ENCODE measurements at regions not wholly inside any gene's neighbourhood (a gene's known extent, or its start where the extent isn't known, plus 50 kb on each side); places are given as distances from the start of the nearest gene placed in this dataset.

DNA sequence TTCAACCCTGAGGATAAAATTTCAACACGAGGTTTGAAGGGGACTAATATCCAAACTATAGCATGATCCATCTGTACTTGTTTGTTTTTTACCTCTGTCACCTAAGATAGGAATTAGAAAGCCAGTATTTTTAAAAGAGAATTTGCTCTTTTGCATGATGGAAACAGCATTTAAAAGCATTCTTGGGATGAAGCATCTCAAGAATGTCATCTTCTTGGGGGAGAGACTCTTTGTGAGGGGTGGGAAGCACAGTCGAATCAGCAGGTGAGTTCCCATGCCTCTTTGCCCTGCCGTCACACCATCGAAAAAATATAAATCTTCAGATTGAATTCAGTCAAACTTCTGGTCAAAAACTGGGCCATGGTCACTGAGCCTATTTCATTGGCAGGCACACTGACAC is 55.3 kb upstream of the BCHE start:
- H3K4me3 ChIP-seq (ENCODE audit: low read length), result no peak overlapping the region

More for the DNA sequence above, 55.3 kb upstream of the BCHE start:
- Histone ChIP-seq H3K36me3 (ENCODE audit: insufficient read depth, low read length) (no peaks in the 10 kb centered on the region), H3K9ac (ENCODE audit: low read length) (no peak overlapping the region), H2AFZ (ENCODE audit: low read depth, low read length) (no peak overlapping the region), H4K20me1 (ENCODE audit: insufficient read depth) (no peaks in the 10 kb centered on the region), H3K79me2 (replicated peaks; ENCODE audit: insufficient read depth, low read length) (no peaks in the 10 kb centered on the region), H3K9me3 (ENCODE audit: low read length) (no peaks in the 10 kb centered on the region), H3K27me3 (ENCODE audit: insufficient read depth, low read depth, low read length) (no peaks in the 10 kb centered on the region), H3K4me2 (ENCODE audit: low read length) (no peak overlapping the region), H3F3A (ENCODE audit: insufficient read depth, low read length, poor library complexity, severe bottlenecking) (no peaks in the 10 kb centered on the region), H3K27ac (ENCODE audit: low read length) (no peak overlapping the region), H3K9me2 (ENCODE audit: insufficient read depth, low read length) (no peaks in the 10 kb centered on the region)
- TF ChIP-seq REST (IDR thresholded peaks at IDR 0.05; ENCODE audit: borderline replicate concordance), result no peak
- TF ChIP-seq MXI1 (conservative IDR thresholded peaks at IDR 0.05; ENCODE audit: poor library complexity, severe bottlenecking), result no peak
- no peak for TF ChIP-seq POLR2AphosphoS5 (IDR thresholded peaks at IDR 0.05)
- no peak for TF ChIP-seq TAF1 (IDR thresholded peaks at IDR 0.05; ENCODE audit: low read depth)
- no peak for TF ChIP-seq RAD21 (conservative IDR thresholded peaks at IDR 0.05)
- no peak for TF ChIP-seq SMC3 (conservative IDR thresholded peaks at IDR 0.05; ENCODE audit: poor library complexity)
- no peak for TF ChIP-seq EZH2 (IDR thresholded peaks at IDR 0.05; ENCODE audit: borderline replicate concordance, insufficient read depth, low read length, poor library complexity, severe bottlenecking)
- TF ChIP-seq, protein P1, sequence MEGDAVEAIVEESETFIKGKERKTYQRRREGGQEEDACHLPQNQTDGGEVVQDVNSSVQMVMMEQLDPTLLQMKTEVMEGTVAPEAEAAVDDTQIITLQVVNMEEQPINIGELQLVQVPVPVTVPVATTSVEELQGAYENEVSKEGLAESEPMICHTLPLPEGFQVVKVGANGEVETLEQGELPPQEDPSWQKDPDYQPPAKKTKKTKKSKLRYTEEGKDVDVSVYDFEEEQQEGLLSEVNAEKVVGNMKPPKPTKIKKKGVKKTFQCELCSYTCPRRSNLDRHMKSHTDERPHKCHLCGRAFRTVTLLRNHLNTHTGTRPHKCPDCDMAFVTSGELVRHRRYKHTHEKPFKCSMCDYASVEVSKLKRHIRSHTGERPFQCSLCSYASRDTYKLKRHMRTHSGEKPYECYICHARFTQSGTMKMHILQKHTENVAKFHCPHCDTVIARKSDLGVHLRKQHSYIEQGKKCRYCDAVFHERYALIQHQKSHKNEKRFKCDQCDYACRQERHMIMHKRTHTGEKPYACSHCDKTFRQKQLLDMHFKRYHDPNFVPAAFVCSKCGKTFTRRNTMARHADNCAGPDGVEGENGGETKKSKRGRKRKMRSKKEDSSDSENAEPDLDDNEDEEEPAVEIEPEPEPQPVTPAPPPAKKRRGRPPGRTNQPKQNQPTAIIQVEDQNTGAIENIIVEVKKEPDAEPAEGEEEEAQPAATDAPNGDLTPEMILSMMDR (IDR thresholded peaks at IDR 0.05; ENCODE audit: poor library complexity, severe bottlenecking), result no peak
- TF ChIP-seq EP300 (conservative IDR thresholded peaks at IDR 0.05; ENCODE audit: poor library complexity, severe bottlenecking), result no peak

Small RNAs in the stretch of these regions (small RNA-seq; reads per million reads assigned to genes)
- gene AC069439.1 (0 reads per million in 3 experiments), gene AC072046.1 (0 reads per million in 3 experiments), gene AC072046.2 (0 reads per million in 3 experiments), gene MTND4LP10 (0 reads per million in 3 experiments), gene RN7SKP298 (0 reads per million in 3 experiments)

Data from neural cell (in vitro differentiated cells).